ENCODE measurements at regions not wholly inside any gene's neighbourhood (a gene's known extent, or its start where the extent isn't known, plus 50 kb on each side); places are given as distances from the start of the nearest gene placed in this dataset.
A peak's percentile ranks its signal among the peaks of the same experiment; 100 is the strongest.

- H3K36me3 ChIP-seq (ENCODE audit: insufficient read depth, low read length, poor library complexity, severe bottlenecking): no peaks in the 10 kb centered on the region
- no peak overlapping the region for H3K4me3 ChIP-seq (ENCODE audit: low read depth, low read length, poor library complexity, severe bottlenecking)
- no peaks in the 10 kb centered on the region for H3K9me3 ChIP-seq (ENCODE audit: low read depth, low read length, poor library complexity, severe bottlenecking)
- H3K27ac ChIP-seq (ENCODE audit: low read depth, low read length, poor library complexity, severe bottlenecking): no peak overlapping the region
- POLR2A ChIA-PET (ENCODE audit: low non-redundant PET): no interaction called here
- no peak for DNase-seq (ENCODE audit: low spot score)
- no peaks in the 10 kb centered on the region for H3K4me1 ChIP-seq (ENCODE audit: insufficient read depth, low read length, poor library complexity, severe bottlenecking)
- TF ChIP-seq EZH2 (IDR thresholded peaks at IDR 0.05; ENCODE audit: borderline replicate concordance, low read depth, low read length, poor library complexity, severe bottlenecking): no peak
- TF ChIP-seq CTCF (conservative IDR thresholded peaks at IDR 0.05; ENCODE audit: low read depth, low read length): no peak
- H3K27me3 ChIP-seq (replicated peaks; ENCODE audit: insufficient read depth, low read depth, low read length, poor library complexity): no peaks in the 10 kb centered on the region
- intact Hi-C loops (cut with micrococcal nuclease; ENCODE audit: unreplicated experiment): no loop called here
- CTCF ChIA-PET: no interaction called here
- BruUV-seq (replicated peaks): no TSS peak
Measured at GRCh38 chr5:87756951-87757350, 344.2 kb upstream of the CCNH start.

GRCh38 chr5:87755360-87755759 is 342.6 kb upstream of the CCNH start:
- BruUV-seq (replicated peaks): no TSS peak
- Histone ChIP-seq H3K27ac (ENCODE audit: low read depth, low read length, poor library complexity, severe bottlenecking) (no peak overlapping the region), H3K4me1 (ENCODE audit: insufficient read depth, low read length, poor library complexity, severe bottlenecking) (no peaks in the 10 kb centered on the region), H3K9me3 (ENCODE audit: low read depth, low read length, poor library complexity, severe bottlenecking) (no peaks in the 10 kb centered on the region), H3K4me3 (ENCODE audit: low read depth, low read length, poor library complexity, severe bottlenecking) (no peak overlapping the region), H3K36me3 (ENCODE audit: insufficient read depth, low read length, poor library complexity, severe bottlenecking) (no peaks in the 10 kb centered on the region), H3K27me3 (replicated peaks; ENCODE audit: insufficient read depth, low read depth, low read length, poor library complexity) (no peaks in the 10 kb centered on the region)
- ChIA-PET POLR2A (ENCODE audit: low non-redundant PET) (no interaction called here), CTCF (no interaction called here)
- intact Hi-C loops (cut with micrococcal nuclease; ENCODE audit: unreplicated experiment): no loop called here
- no peak for DNase-seq (ENCODE audit: low spot score)
- TF ChIP-seq EZH2 (IDR thresholded peaks at IDR 0.05; ENCODE audit: borderline replicate concordance, low read depth, low read length, poor library complexity, severe bottlenecking) (no peak), CTCF (conservative IDR thresholded peaks at IDR 0.05; ENCODE audit: low read depth, low read length) (no peak)

- ChIA-PET POLR2A (ENCODE audit: low non-redundant PET) (no interaction called here), CTCF (no interaction called here)
- Histone ChIP-seq H3K4me3 (ENCODE audit: low read depth, low read length, poor library complexity, severe bottlenecking) (no peak overlapping the region), H3K27ac (ENCODE audit: low read depth, low read length, poor library complexity, severe bottlenecking) (no peak overlapping the region), H3K27me3 (replicated peaks; ENCODE audit: insufficient read depth, low read depth, low read length, poor library complexity) (no peaks in the 10 kb centered on the region), H3K36me3 (ENCODE audit: insufficient read depth, low read length, poor library complexity, severe bottlenecking) (no peaks in the 10 kb centered on the region), H3K4me1 (ENCODE audit: insufficient read depth, low read length, poor library complexity, severe bottlenecking) (no peaks in the 10 kb centered on the region), H3K9me3 (ENCODE audit: low read depth, low read length, poor library complexity, severe bottlenecking) (no peaks in the 10 kb centered on the region)
- BruUV-seq (replicated peaks): no TSS peak
- TF ChIP-seq CTCF (conservative IDR thresholded peaks at IDR 0.05; ENCODE audit: low read depth, low read length) (no peak), EZH2 (IDR thresholded peaks at IDR 0.05; ENCODE audit: borderline replicate concordance, low read depth, low read length, poor library complexity, severe bottlenecking) (no peak)
- intact Hi-C loops (cut with micrococcal nuclease; ENCODE audit: unreplicated experiment): no loop called here
- peak; percentile 32 for DNase-seq (ENCODE audit: low spot score)
Measured at GRCh38 chr5:87754009-87754757, 341.5 kb upstream of the CCNH start.

Data from A673 (cell line).